ENCODE measurements at regions not wholly inside any gene's neighbourhood (a gene's known extent, or its start where the extent isn't known, plus 50 kb on each side); places are given as distances from the start of the nearest gene placed in this dataset.

- Histone ChIP-seq H3K4me3 (no peak overlapping the region), H3K9me3 (no peaks in the 10 kb centered on the region), H3K27me3 (no peaks in the 10 kb centered on the region), H3K4me1 (no peaks in the 10 kb centered on the region), H3K36me3 (replicated peaks in 1 of 2; ENCODE audit: insufficient read depth in 1 of 2, low read depth in 2 of 2) (no peaks in the 10 kb centered on the region), H3K27ac (no peak overlapping the region)
- DNase-seq = no peak
- WGBS, 2 donors = 48 to 51% methylated on average over 2 of the region's 2 CpGs
- no peak for ATAC-seq
- intact Hi-C loops (cut with DNase I) = no loop called here
- TF ChIP-seq POLR2A (IDR thresholded peaks at IDR 0.05) (no peak), CTCF (IDR thresholded peaks at IDR 0.05) (no peak)
Observed at GRCh38 chr7:12066521-12066920, 144.6 kb upstream of the TMEM106B start.

GRCh38 chr7:12067156-12067831 is 143.8 kb upstream of the TMEM106B start:
- no peak for TF ChIP-seq POLR2A (IDR thresholded peaks at IDR 0.05)
- peak; percentile 39 to 80 (median 74) for TF ChIP-seq CTCF (IDR thresholded peaks at IDR 0.05)
- no peak overlapping the region for H3K27ac ChIP-seq
- H3K4me1 ChIP-seq = no peaks in the 10 kb centered on the region
- peak; percentile 66 for ATAC-seq
- no peaks in the 10 kb centered on the region for H3K36me3 ChIP-seq (replicated peaks in 1 of 2; ENCODE audit: insufficient read depth in 1 of 2, low read depth in 2 of 2)
- no peak overlapping the region for H3K4me3 ChIP-seq
- peak; percentile 54 to 69 (median 63) for DNase-seq
- WGBS, 2 donors = 51 to 62% methylated on average over 13 of the region's 13 CpGs
- no peaks in the 10 kb centered on the region for H3K27me3 ChIP-seq
- intact Hi-C loops (cut with DNase I) = no loop called here
- H3K9me3 ChIP-seq = no peaks in the 10 kb centered on the region

GRCh38 chr7:12069757-12070156 is 141.3 kb upstream of the TMEM106B start:
- no peak for DNase-seq
- intact Hi-C loops (cut with DNase I) = loop anchor here (5.0 kb wide), 1 partner anchor 258 kb away; no protein-coding TSS in a partner anchor
- Histone ChIP-seq H3K27me3 (no peaks in the 10 kb centered on the region), H3K36me3 (replicated peaks in 1 of 2; ENCODE audit: insufficient read depth in 1 of 2, low read depth in 2 of 2) (no peaks in the 10 kb centered on the region), H3K4me3 (no peak overlapping the region), H3K27ac (no peak overlapping the region), H3K9me3 (no peaks in the 10 kb centered on the region), H3K4me1 (no peaks in the 10 kb centered on the region)
- 96 to 97% methylated on average over 1 of the region's 1 CpG for WGBS, 2 donors
- TF ChIP-seq CTCF (IDR thresholded peaks at IDR 0.05) (no peak), POLR2A (IDR thresholded peaks at IDR 0.05) (no peak)
- no peak for ATAC-seq

- H3K9me3 ChIP-seq = peaks cover 0 to 5% (median 0%) of the 10 kb centered on the region in 3 donors
- no peaks in the 10 kb centered on the region for H3K36me3 ChIP-seq (replicated peaks in 1 of 2; ENCODE audit: insufficient read depth in 1 of 2, low read depth in 2 of 2)
- ATAC-seq (no peak), DNase-seq (no peak)
- no peaks in the 10 kb centered on the region for H3K27me3 ChIP-seq
- 62 to 65% methylated on average over 1 of the region's 1 CpG for WGBS, 2 donors
- intact Hi-C loops (cut with DNase I) = loop anchor here (5.0 kb wide), 1 partner anchor 252 kb away; no protein-coding TSS in a partner anchor
- TF ChIP-seq CTCF (IDR thresholded peaks at IDR 0.05) (no peak), POLR2A (IDR thresholded peaks at IDR 0.05) (no peak)
- no peak overlapping the region for H3K4me3 ChIP-seq
- H3K4me1 ChIP-seq = no peaks in the 10 kb centered on the region
- no peak overlapping the region for H3K27ac ChIP-seq
Observed at GRCh38 chr7:12074889-12075288, 136.2 kb upstream of the TMEM106B start.

- Histone ChIP-seq H3K9me3 (peaks cover 0 to 4% (median 0%) of the 10 kb centered on the region in 3 donors), H3K4me3 (no peak overlapping the region), H3K4me1 (no peaks in the 10 kb centered on the region), H3K36me3 (replicated peaks in 1 of 2; ENCODE audit: insufficient read depth in 1 of 2, low read depth in 2 of 2) (no peaks in the 10 kb centered on the region), H3K27me3 (no peaks in the 10 kb centered on the region), H3K27ac (no peak overlapping the region)
- WGBS, 2 donors = 54% methylated on average over 3 of the region's 3 CpGs
- intact Hi-C loops (cut with DNase I) = no loop called here
- ATAC-seq (no peak), DNase-seq (no peak)
- no peak for TF ChIP-seq CTCF (IDR thresholded peaks at IDR 0.05)
Observed at GRCh38 chr7:12080006-12080405, 131.1 kb upstream of the TMEM106B start.
